ENCODE measurements at regions not wholly inside any gene's neighbourhood (a gene's known extent, or its start where the extent isn't known, plus 50 kb on each side); places are given as distances from the start of the nearest gene placed in this dataset.

DNA sequence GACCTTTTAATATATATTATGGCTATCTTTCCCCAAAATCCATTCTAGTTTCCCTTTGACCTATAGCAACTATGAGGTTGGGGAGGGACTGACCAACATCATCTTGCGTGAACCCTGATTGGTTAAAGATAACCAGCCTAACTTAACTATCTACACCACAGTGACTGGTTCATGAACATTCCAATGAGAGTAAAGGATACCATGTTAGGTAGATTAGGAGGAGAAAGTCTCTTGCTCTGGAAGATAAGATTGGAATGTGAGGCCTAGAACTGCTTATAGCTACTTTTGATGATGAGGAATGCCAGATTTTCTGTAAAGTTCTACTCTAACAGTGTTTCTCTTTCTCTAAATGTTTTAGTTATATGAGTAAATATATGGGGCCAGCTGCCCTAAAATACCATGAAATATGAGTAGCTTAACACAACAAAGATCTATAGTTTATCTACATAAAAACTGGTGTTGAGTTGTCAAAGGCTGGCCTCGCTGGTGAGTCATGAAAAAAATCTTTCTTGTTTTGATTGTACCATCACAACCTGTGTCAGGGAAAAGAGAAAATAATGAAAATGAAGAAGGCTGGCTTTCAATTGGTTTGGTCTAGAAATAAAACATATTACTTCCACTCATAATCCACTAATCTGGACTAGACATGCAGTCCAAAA, 481.4 kb downstream of the NSUN3 start:
- peaks cover 13% of the 10 kb centered on the region for H3K9me3 Mint-ChIP-seq
- POLR2A ChIA-PET = no interaction called here
- no peaks in the 10 kb centered on the region for H3K4me1 Mint-ChIP-seq (ENCODE audit: low read depth)
- DNase-seq = no peak
- H3K27ac Mint-ChIP-seq = no peak overlapping the region
- CTCF ChIA-PET = no interaction called here
- no peaks in the 10 kb centered on the region for H3K36me3 Mint-ChIP-seq
- H3K27me3 Mint-ChIP-seq = no peaks in the 10 kb centered on the region
- intact Hi-C loops (cut with micrococcal nuclease) = no loop called here
- H3K4me3 Mint-ChIP-seq = no peak overlapping the region

DNA sequence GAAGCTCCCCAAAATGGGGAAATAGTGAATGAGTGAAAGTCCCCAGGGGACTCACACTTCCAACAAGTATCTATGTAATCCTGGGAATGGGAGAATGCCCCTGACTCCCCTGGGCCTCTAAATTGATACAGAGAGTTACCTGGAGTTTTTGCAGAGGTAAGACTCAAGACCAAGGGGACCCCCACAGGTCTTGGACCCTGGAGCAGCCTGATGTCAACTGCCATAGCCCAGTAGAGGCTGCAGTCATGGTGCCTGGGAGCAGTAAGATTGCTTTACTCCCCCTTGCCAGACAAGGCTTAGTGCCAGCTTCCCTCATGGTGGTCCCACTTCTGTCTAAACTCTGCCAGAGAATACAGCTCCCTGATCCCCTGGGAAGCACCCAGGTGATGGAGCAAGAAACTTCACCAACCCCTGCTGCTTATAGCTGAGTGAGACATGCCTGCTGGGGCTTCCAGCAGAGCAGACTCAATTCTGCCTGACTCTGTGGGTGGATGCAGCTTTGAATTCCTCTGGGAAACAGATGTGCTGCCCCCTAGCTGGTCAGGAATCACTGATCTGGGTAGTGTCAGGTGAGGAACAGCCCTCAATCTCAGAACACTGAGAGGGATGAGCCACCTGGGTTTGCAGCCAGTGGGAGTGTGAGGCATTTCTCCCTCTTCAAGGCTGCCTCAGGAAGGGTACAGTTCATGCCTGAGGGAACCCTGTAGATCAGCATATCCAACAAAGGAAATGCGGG, 485.9 kb downstream of the NSUN3 start:
- Mint-ChIP-seq H3K36me3 (no peaks in the 10 kb centered on the region), H3K4me3 (no peak overlapping the region)

DNA sequence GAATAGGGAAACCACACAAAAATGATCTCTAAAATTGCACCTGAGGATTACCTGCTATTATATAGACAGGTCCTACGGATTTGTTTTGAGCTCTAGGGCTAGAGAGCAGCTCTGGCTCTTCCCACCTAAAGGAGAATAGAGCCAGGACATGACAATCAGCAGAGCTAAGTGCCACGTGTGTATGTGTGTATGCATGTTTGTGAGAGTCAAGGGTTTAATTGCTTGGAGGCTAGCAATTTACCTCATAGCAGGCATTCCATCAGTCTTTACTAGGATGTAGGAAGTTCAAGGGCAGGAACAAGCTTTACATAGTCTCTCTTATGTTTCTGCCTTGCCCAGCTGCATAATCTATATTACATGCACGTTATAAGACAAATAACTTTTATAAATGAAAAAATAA, 498.2 kb downstream of the NSUN3 start:
- H3K9me3 Mint-ChIP-seq = peaks cover 4% of the 10 kb centered on the region
- no peaks in the 10 kb centered on the region for H3K27me3 Mint-ChIP-seq
- no peaks in the 10 kb centered on the region for H3K36me3 Mint-ChIP-seq
- CTCF ChIA-PET = no interaction called here
- H3K4me3 Mint-ChIP-seq = no peak overlapping the region
- no peaks in the 10 kb centered on the region for H3K4me1 Mint-ChIP-seq (ENCODE audit: low read depth)
- H3K27ac Mint-ChIP-seq = no peak overlapping the region
- no peak for DNase-seq
- POLR2A ChIA-PET = no interaction called here
- intact Hi-C loops (cut with micrococcal nuclease) = no loop called here

More for the DNA sequence above, 485.9 kb downstream of the NSUN3 start:
- Mint-ChIP-seq H3K9me3 (peaks cover 25% of the 10 kb centered on the region), H3K27ac (no peak overlapping the region), H3K4me1 (ENCODE audit: low read depth) (no peaks in the 10 kb centered on the region), H3K27me3 (no peaks in the 10 kb centered on the region)
- CTCF ChIA-PET = no interaction called here
- no peak for DNase-seq
- intact Hi-C loops (cut with micrococcal nuclease) = no loop called here
- POLR2A ChIA-PET = no interaction called here

DNA sequence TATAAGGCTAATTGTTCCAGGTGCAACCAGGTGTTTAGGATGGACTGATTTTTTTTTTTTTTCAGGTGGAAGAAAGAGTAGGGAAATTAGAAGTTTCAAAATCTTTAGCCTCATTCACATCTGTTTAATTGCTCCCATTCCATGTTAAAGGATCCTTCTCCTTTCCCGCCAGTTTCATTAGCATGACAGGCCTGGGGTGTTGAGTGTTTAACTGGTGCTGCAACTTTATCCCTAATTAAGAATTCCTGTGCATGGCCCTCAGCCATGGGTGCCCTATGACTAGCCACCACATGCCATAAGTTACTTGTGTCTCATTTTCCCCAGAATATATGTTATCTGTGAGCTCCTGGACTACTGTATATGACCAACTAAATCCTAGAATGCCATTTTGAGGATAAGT, 501.4 kb downstream of the NSUN3 start:
- no peak for DNase-seq
- no peaks in the 10 kb centered on the region for H3K27me3 Mint-ChIP-seq
- H3K36me3 Mint-ChIP-seq = no peaks in the 10 kb centered on the region
- H3K4me1 Mint-ChIP-seq (ENCODE audit: low read depth) = no peaks in the 10 kb centered on the region
- H3K4me3 Mint-ChIP-seq = no peak overlapping the region
- intact Hi-C loops (cut with micrococcal nuclease) = no loop called here
- ChIA-PET POLR2A (no interaction called here), CTCF (interaction anchor here (1.0 kb wide), 1 partner anchor 20 kb away, joined by 3 read pairs; no protein-coding TSS in a partner anchor)
- no peak overlapping the region for H3K27ac Mint-ChIP-seq
- H3K9me3 Mint-ChIP-seq = peaks cover 8% of the 10 kb centered on the region

DNA sequence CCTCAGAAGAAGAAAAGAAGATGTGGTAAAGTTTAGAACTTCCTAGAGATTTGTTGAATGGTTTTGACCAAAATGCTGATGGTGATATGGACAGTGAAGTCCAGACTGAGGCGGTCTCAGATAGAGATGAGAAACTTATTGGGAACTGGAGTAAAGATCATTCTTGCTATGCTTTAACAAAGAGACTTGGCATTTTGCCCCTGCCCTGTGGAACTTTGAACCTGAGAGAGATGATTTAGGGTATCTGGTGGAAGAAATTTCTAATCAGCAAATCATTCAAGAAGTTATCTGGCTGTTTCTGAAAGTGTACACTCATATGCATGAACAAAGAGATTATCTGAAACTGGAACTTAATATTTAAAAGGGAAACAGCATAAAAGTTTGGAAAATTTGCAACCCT, 505.2 kb downstream of the NSUN3 start:
- Mint-ChIP-seq H3K36me3 (no peaks in the 10 kb centered on the region), H3K27me3 (no peaks in the 10 kb centered on the region), H3K9me3 (peaks cover 4% of the 10 kb centered on the region), H3K4me1 (ENCODE audit: low read depth) (no peaks in the 10 kb centered on the region), H3K27ac (no peak overlapping the region), H3K4me3 (no peak overlapping the region)
- intact Hi-C loops (cut with micrococcal nuclease) = no loop called here
- ChIA-PET POLR2A (no interaction called here), CTCF (no interaction called here)
- DNase-seq = no peak

DNA sequence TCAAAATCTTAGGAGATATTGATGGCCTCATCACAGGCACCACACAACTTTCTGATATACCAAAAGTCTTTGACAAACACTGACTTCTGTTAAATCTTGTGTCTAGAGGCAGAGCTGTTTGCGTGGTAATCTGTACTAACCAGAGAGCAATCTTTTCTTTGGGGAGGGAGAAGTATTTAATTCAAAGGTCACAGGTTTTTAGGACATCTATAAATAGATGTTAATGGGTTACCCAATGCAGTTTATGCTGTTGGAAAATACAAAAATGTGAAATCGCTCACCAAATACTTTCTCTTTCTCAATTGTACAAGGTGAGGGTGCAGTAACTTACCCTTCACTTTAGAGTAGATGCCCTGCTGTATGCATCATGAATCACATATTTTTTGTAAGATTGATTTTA, 510.5 kb downstream of the NSUN3 start:
- intact Hi-C loops (cut with micrococcal nuclease) = no loop called here
- Mint-ChIP-seq H3K27me3 (no peaks in the 10 kb centered on the region), H3K36me3 (no peaks in the 10 kb centered on the region), H3K27ac (no peak overlapping the region), H3K9me3 (peaks cover 12% of the 10 kb centered on the region), H3K4me3 (no peak overlapping the region), H3K4me1 (ENCODE audit: low read depth) (no peaks in the 10 kb centered on the region)
- ChIA-PET POLR2A (no interaction called here), CTCF (no interaction called here)
- DNase-seq = no peak

DNA sequence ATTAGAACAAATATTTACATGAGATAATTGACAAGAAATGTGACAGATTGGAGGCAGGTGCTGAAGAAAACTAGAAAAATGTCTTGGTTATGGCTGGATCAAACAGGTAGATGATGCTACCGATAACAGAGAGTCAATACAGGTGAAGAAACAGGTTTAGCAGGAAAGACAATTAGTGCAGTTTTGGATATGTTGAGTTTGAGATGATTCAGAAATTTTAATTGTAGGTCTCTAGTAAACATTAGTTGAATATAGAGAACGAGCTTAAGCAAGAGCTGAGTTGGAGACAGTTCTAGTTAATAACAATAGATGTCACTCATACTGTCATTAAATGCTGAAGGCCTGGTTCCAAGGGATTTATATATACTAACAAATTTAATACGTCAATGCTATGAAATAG, 524.4 kb downstream of the NSUN3 start:
- H3K27ac Mint-ChIP-seq = no peak overlapping the region
- no peaks in the 10 kb centered on the region for H3K27me3 Mint-ChIP-seq
- DNase-seq = no peak
- intact Hi-C loops (cut with micrococcal nuclease) = no loop called here
- no peak overlapping the region for H3K4me3 Mint-ChIP-seq
- H3K4me1 Mint-ChIP-seq (ENCODE audit: low read depth) = no peaks in the 10 kb centered on the region
- CTCF ChIA-PET = no interaction called here
- POLR2A ChIA-PET = no interaction called here
- H3K9me3 Mint-ChIP-seq = peaks cover 2% of the 10 kb centered on the region
- H3K36me3 Mint-ChIP-seq = no peaks in the 10 kb centered on the region

DNA sequence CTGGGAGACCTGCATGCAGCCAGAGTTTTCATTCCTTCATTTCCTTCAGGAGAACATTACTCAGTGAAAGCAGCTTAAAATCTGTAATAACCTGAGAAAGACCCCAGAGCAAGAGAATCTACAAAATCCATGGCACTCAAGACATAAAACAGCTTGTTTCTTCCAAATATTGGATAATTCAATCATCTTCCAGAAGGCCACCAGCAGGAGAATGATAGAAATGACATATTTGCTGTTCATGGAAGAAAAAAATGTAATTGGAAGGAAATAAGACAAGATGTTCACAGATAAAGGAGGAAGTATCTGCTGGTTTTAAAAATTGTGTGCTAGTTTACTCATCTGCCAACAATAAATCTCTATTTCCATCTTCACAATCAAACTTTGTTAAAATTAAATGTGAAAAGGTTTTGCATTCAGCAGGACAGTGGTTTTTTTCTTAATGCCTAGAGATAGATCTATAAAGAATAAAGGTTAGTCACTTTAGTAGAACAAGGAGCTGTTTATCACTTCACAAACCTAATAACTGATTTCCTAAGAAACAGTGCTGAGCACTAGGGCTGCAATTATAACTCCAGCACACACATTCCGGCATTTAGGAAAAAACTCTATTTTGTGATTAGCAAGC, 530.8 kb downstream of the NSUN3 start:
- CTCF ChIA-PET = no interaction called here
- intact Hi-C loops (cut with micrococcal nuclease) = no loop called here
- no peaks in the 10 kb centered on the region for H3K27me3 Mint-ChIP-seq

DNA sequence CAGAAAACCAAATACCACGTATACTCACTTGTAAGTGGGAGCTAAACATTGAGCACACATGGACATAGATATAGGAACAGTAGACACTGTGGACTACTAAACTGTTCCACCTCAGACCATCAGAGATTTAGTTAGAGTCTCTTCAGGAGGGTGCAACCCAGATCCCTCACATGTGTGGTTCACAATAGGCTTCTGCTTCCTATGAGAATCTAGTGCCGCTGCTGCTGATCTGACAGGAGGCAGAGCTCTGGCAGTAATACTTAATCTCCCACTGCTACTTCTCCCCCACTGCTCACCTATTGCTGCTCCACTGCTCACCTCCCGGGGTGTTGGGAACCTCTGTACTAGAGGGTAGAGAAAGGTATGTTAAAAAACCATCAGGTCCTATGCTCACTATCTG, 533.3 kb downstream of the NSUN3 start:
- no peaks in the 10 kb centered on the region for H3K27me3 Mint-ChIP-seq
- H3K4me1 Mint-ChIP-seq (ENCODE audit: low read depth) = no peaks in the 10 kb centered on the region
- no peak overlapping the region for H3K27ac Mint-ChIP-seq
- no peak for DNase-seq
- intact Hi-C loops (cut with micrococcal nuclease) = no loop called here
- H3K36me3 Mint-ChIP-seq = no peaks in the 10 kb centered on the region
- CTCF ChIA-PET = no interaction called here
- H3K4me3 Mint-ChIP-seq = no peak overlapping the region
- no peaks in the 10 kb centered on the region for H3K9me3 Mint-ChIP-seq
- POLR2A ChIA-PET = no interaction called here

More for the DNA sequence above, 530.8 kb downstream of the NSUN3 start:
- H3K4me3 Mint-ChIP-seq = no peak overlapping the region
- POLR2A ChIA-PET = no interaction called here
- DNase-seq = no peak
- no peaks in the 10 kb centered on the region for H3K9me3 Mint-ChIP-seq
- H3K36me3 Mint-ChIP-seq = no peaks in the 10 kb centered on the region
- H3K27ac Mint-ChIP-seq = no peak overlapping the region
- H3K4me1 Mint-ChIP-seq (ENCODE audit: low read depth) = no peaks in the 10 kb centered on the region

DNA sequence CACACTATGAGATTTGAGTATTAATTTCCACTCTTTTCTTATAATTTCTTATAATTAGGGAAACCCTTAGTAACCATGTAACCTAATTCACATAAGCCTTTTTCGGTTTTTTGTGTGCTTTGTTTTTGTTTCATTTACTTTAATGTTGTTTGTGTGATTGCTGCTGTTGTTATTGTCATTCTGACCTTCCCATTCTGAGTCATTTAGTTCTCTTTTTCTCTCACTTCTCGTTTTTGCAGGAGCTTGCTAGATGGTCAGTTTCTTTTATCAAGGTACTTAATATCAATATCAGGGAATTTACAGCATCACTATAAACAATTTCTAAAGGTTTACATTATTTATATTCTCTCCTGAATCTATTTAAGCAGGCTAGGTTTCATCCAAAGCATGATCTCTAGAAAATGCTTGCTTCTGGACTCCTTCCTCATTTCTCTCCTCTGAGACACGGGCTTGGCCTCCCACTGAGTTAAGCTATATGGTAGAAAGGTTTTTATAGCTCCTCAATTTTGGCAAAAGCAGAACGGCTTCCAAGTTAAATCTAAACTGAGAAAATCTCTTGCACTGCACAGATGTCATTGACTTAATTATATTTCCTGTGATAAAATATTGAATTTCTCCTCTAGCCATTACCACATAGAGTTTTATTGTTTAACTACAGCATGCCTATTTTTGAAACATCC, 534.2 kb downstream of the NSUN3 start:
- H3K36me3 Mint-ChIP-seq = no peaks in the 10 kb centered on the region
- no peak overlapping the region for H3K4me3 Mint-ChIP-seq
- intact Hi-C loops (cut with micrococcal nuclease) = no loop called here
- H3K9me3 Mint-ChIP-seq = no peaks in the 10 kb centered on the region
- no peak overlapping the region for H3K27ac Mint-ChIP-seq
- ChIA-PET POLR2A (no interaction called here), CTCF (no interaction called here)
- no peak for DNase-seq
- no peaks in the 10 kb centered on the region for H3K4me1 Mint-ChIP-seq (ENCODE audit: low read depth)
- no peaks in the 10 kb centered on the region for H3K27me3 Mint-ChIP-seq

DNA sequence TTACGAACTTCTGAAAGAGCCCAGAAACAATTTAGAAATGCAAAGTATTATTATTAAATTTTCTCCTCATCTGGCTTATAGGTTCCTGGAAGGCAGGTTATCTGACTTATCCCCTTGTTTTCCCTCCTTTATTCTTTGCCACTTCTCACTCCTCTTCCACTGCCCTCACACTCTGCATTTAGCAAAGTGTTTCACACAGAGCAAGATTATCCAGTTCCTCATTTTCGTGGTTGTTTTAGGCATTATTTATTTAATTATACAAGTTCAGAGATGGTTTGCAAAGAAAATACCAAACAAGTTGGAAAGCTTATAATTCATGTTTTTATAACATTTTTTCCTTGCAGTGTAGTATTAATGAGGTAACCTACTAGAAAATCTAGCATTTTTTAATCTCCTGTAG, 544.9 kb downstream of the NSUN3 start:
- no peak for DNase-seq
- H3K9me3 Mint-ChIP-seq = peaks cover 2% of the 10 kb centered on the region
- H3K4me1 Mint-ChIP-seq (ENCODE audit: low read depth) = no peaks in the 10 kb centered on the region
- H3K27me3 Mint-ChIP-seq = no peaks in the 10 kb centered on the region
- intact Hi-C loops (cut with micrococcal nuclease) = no loop called here
- ChIA-PET CTCF (no interaction called here), POLR2A (no interaction called here)
- no peaks in the 10 kb centered on the region for H3K36me3 Mint-ChIP-seq
- H3K27ac Mint-ChIP-seq = no peak overlapping the region
- no peak overlapping the region for H3K4me3 Mint-ChIP-seq

DNA sequence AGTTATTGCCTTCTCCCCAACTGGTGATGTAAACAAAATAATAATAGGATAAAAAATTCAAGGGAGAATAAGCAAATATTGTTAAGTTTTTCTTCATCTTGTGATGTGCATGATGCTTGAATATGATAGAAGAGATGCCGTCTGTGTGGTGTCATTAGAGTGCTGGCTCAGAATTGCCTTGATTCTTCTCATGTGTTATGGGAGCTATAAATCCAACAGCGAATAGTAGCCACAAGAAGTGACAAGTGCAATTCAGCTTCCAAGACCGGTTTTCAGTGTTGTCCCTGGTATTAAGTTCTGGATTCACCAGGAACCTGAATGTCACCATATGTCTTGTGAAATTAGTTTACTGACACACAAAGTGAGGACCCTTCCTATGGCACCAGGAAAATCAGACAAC, 547.0 kb downstream of the NSUN3 start:
- H3K27me3 Mint-ChIP-seq = no peaks in the 10 kb centered on the region
- CTCF ChIA-PET = no interaction called here
- H3K36me3 Mint-ChIP-seq = no peaks in the 10 kb centered on the region
- peaks cover 5% of the 10 kb centered on the region for H3K9me3 Mint-ChIP-seq
- H3K27ac Mint-ChIP-seq = no peak overlapping the region
- intact Hi-C loops (cut with micrococcal nuclease) = no loop called here
- no peak overlapping the region for H3K4me3 Mint-ChIP-seq
- DNase-seq = no peak
- no peaks in the 10 kb centered on the region for H3K4me1 Mint-ChIP-seq (ENCODE audit: low read depth)
- POLR2A ChIA-PET = no interaction called here

DNA sequence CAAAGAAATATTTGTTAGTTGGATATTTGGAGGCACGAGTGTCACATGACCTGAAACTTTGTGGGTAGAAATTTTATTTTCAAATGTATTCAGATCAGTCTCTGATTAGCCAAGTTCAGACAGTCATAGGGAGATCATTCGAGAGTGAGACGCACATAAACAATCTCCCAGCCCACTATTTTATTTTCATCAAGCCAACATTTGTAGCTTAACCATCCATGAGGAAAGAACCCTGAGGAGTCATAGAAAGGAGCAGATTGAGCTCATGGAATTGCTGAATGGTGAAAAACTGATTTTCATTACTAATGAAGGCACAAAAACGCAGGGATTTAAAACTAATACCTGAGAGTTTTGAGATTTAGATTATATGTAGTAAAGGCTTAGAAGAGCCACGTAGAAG, 548.7 kb downstream of the NSUN3 start:
- H3K4me1 Mint-ChIP-seq (ENCODE audit: low read depth) = no peaks in the 10 kb centered on the region
- DNase-seq = no peak
- intact Hi-C loops (cut with micrococcal nuclease) = no loop called here
- no peak overlapping the region for H3K27ac Mint-ChIP-seq
- no peaks in the 10 kb centered on the region for H3K36me3 Mint-ChIP-seq
- H3K27me3 Mint-ChIP-seq = no peaks in the 10 kb centered on the region
- H3K4me3 Mint-ChIP-seq = no peak overlapping the region
- ChIA-PET CTCF (no interaction called here), POLR2A (no interaction called here)
- peaks cover 5% of the 10 kb centered on the region for H3K9me3 Mint-ChIP-seq
